Activated CD4-positive, alpha-beta T cell treated with anti-CD3 and anti-CD28 coated beads, Interleukin-2, amount 10 ng/mL, durations not matched to agents 7 days and 5 days (primary cell): ENCODE measurements at regions not wholly inside any gene's neighbourhood (a gene's known extent, or its start where the extent isn't known, plus 50 kb on each side); places are given as distances from the start of the nearest gene placed in this dataset.
"Not testable (repeated sequence)": the region's sequence is repeated elsewhere in the genome, so short reads cannot be mapped to it uniquely, and the experiment has no call there.

Experiments used
- CTCF ChIA-PET: fragments of 350-600 bp; sonication (Branson Sonifier 250); formaldehyde crosslinking; loops from one replicate; lab custom pipeline; 2021; ENCODE audit warnings: antibody characterized with exemption; lab: Charles Lee
- POLR2A ChIA-PET: fragments of 350-600 bp; sonication (Branson Sonifier 250); formaldehyde crosslinking; loops from one replicate; lab custom pipeline; 2021; ENCODE audit warnings: antibody characterized with exemption; lab: Charles Lee
- DNase-seq: peaks from one replicate; pipeline ENCODE4 v3.0.0-alpha.2; 2020
- H3K27ac Mint-ChIP-seq: one replicate; pipeline ENCODE4 v1.8.0; 2021; ENCODE audit warnings: mild to moderate bottlenecking, moderate library complexity, mixed read lengths
- H3K27me3 Mint-ChIP-seq: one replicate; pipeline ENCODE4 v1.8.0; 2021; ENCODE audit warnings: mixed read lengths
- H3K36me3 Mint-ChIP-seq: one replicate; pipeline ENCODE4 v1.8.0; 2021; ENCODE audit warnings: low read depth, mixed read lengths
- H3K4me1 Mint-ChIP-seq: one replicate; pipeline ENCODE4 v1.8.0; 2021; ENCODE audit warnings: mixed read lengths
- H3K4me3 Mint-ChIP-seq: one replicate; pipeline ENCODE4 v1.8.0; 2021; ENCODE audit warnings: mild to moderate bottlenecking, moderate library complexity, mixed read lengths
- H3K9me3 Mint-ChIP-seq: one replicate; pipeline ENCODE4 v1.8.0; 2021; ENCODE audit warnings: mixed read lengths

DNA sequence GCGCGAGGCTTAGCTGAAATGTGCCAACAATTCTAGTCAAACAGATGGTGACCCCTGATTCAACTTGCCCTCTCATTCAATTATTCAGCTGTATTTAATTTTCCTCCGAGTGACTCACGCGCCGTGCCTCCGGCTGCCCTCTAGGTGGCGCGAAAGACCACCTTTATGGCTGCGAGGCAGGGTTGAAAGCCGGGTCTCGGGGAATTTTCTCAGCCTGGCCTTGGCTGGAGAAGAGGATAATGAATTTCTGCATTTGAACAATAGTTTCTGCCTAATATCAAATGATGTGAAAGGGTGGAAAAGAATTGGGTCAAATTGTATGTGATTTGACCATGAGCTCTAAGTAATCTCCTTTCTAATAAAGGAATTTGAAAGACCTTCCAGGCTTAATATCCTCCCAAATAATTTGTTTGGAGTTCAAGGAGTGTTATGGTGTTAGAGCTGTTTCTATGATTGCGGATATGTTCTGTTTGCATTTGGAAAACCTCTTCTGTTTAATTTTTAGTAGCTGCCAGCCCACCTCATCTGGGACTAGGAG is 310.9 kb downstream of the ZNF536 start:
- no peaks in the 10 kb centered on the region for H3K9me3 Mint-ChIP-seq
- H3K27ac Mint-ChIP-seq, result no peak overlapping the region
- H3K4me3 Mint-ChIP-seq, result no peak overlapping the region
- ChIA-PET POLR2A (no interaction called here), CTCF (interaction anchor here (0.6 to 1.2 kb wide), 7 partner anchors 9 to 1542 kb away, joined by 3 to 4 read pairs (median 3); no protein-coding TSS in a partner anchor)
- no peaks in the 10 kb centered on the region for H3K4me1 Mint-ChIP-seq
- peak; percentile 49 for DNase-seq
- peaks cover 9% of the 10 kb centered on the region for H3K27me3 Mint-ChIP-seq
- H3K36me3 Mint-ChIP-seq, result no peaks in the 10 kb centered on the region

DNA sequence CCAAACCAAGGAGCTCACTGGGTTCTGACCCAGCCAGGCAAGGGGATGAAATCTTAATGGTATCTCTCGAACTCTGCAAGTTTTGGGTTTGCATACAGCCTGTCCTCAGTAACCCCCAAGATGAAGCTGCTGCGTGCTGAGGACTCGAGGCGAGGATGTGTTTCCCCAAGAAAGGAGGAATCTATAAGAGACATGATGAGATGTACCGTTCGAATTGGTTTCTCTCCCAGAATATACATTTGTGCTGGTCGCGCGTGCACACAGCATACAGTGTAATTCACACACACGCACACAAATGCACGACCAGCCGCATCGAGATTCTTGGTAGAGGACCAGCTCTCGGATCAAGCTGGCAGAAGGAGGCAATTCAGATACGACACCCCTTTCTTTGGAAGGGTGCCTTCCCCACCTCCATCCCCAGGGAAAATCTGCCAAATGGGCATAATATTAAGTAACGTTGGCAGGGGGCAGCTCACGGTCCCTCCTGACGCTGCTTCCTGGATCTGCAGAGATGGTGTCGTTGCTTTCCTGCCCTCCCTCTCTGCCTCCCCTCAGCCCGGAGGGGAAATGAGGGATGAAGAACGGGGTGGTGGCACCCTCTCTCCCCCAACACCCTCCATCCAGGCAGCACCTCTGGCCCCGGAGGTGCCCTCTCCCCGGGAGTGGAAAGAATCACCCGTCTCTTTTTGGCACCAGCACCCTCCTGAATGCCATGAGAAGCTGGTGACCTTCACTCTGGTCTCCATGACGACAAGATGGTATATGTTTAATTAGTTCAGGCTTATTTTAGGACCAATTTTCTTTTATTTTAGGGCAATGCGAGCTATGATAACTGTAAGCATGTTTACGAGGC is 310.2 kb downstream of the ZNF536 start:
- no peaks in the 10 kb centered on the region for H3K36me3 Mint-ChIP-seq
- no peaks in the 10 kb centered on the region for H3K4me1 Mint-ChIP-seq
- peaks cover 7% of the 10 kb centered on the region for H3K27me3 Mint-ChIP-seq
- DNase-seq, result no peak
- ChIA-PET POLR2A (no interaction called here), CTCF (interaction anchor here (0.6 to 1.2 kb wide), 7 partner anchors 8 to 1542 kb away, joined by 3 to 4 read pairs (median 3); no protein-coding TSS in a partner anchor)
- no peak overlapping the region for H3K27ac Mint-ChIP-seq
- no peak overlapping the region for H3K4me3 Mint-ChIP-seq
- H3K9me3 Mint-ChIP-seq, result no peaks in the 10 kb centered on the region

DNA sequence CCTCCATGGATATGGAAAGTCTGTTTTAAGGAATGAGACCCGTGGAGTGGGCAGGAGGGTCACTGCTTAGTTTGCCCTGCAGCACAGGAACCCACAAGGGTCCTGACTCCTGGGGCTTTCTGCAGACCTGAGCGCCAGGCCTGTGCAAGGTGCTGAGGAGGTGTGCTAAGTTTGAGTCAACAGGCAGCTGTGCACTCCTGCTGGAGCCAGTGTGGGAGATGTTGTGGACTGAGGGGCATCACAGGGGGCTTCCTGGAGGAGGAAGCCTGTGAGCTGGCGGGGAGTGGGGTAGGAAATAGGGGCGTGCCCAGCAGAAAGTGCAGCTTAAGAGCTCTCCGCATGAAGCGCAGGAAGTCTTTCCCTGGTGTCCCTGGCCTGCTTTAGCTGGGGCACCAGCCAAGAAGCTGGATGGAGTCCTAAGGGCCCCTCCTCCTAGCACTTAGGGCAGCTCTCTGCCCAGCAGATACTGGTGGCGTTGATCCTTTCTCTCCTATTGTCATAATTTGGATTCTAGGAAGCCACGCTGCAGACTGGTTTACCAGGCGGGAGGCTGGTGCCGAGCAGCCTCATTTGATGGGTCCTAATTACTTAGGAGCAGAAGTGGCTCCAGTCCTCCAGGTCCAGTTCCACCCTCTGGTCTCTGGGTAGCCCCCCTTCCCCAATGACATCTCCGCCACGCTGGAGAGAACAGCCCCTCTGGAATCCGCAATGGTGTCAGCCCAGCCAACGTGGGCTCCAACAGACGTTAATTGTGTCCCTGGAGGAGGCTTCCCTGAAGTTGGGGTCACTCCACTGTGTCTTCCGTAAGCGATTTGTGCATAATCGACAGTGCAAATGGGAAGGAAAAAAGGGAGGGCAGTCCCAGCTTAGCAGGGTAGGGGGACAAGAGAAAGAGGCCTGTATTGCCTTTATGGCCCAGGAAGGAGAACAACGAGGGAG is 309.2 kb downstream of the ZNF536 start:
- no peaks in the 10 kb centered on the region for H3K9me3 Mint-ChIP-seq
- no peak for DNase-seq
- no peaks in the 10 kb centered on the region for H3K4me1 Mint-ChIP-seq
- H3K4me3 Mint-ChIP-seq, result no peak overlapping the region
- H3K27ac Mint-ChIP-seq, result no peak overlapping the region
- no peaks in the 10 kb centered on the region for H3K36me3 Mint-ChIP-seq
- CTCF ChIA-PET, result interaction anchor here (0.6 kb wide), 1 partner anchor 36 kb away, joined by 4 read pairs; no protein-coding TSS in a partner anchor
- peaks cover 5% of the 10 kb centered on the region for H3K27me3 Mint-ChIP-seq
- POLR2A ChIA-PET, result no interaction called here

DNA sequence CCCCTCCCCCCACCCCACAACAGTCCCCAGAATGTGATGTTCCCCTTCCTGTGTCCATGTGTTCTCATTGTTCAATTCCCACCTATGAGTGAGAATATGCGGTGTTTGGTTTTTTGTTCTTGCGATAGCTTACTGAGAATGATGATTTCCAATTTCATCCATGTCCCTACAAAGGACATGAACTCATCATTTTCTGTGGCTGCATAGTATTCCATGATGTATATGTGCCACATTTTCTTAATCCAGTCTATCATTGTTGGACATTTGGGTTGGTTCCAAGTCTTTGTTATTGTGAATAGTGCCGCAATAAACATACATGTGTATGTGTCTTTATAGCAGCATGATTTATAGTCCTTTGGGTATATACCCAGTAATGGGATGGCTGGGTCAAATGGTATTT is 308.2 kb downstream of the ZNF536 start:
- H3K36me3 Mint-ChIP-seq, H3K27ac Mint-ChIP-seq, DNase-seq, POLR2A ChIA-PET, H3K9me3 Mint-ChIP-seq, CTCF ChIA-PET, H3K27me3 Mint-ChIP-seq, H3K4me3 Mint-ChIP-seq, H3K4me1 Mint-ChIP-seq: not testable (repeated sequence)

DNA sequence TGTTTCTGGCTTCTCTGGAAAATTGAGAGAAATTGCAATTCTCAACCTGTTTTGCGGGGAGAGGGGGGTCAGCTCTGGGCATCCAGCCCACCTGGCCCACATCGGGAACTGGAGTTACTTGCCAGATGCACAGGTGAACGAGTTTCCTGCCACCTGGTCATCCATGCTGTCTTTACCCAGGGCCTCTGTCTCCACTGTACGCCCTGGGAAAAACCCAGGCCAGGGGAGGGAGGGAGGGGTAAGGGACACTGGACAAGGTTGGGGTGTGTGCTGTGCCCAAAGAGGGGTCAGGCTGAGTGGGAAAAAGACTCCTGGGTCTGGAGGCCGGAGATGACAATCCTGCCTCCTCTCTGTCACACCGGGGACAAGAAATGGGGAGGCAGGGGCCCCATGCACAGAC is 307.6 kb downstream of the ZNF536 start:
- DNase-seq, result no peak
- ChIA-PET POLR2A (no interaction called here), CTCF (no interaction called here)
- no peaks in the 10 kb centered on the region for H3K9me3 Mint-ChIP-seq
- no peak overlapping the region for H3K4me3 Mint-ChIP-seq
- no peaks in the 10 kb centered on the region for H3K4me1 Mint-ChIP-seq
- H3K36me3 Mint-ChIP-seq, result no peaks in the 10 kb centered on the region
- no peak overlapping the region for H3K27ac Mint-ChIP-seq
- H3K27me3 Mint-ChIP-seq, result peaks cover 5% of the 10 kb centered on the region

DNA sequence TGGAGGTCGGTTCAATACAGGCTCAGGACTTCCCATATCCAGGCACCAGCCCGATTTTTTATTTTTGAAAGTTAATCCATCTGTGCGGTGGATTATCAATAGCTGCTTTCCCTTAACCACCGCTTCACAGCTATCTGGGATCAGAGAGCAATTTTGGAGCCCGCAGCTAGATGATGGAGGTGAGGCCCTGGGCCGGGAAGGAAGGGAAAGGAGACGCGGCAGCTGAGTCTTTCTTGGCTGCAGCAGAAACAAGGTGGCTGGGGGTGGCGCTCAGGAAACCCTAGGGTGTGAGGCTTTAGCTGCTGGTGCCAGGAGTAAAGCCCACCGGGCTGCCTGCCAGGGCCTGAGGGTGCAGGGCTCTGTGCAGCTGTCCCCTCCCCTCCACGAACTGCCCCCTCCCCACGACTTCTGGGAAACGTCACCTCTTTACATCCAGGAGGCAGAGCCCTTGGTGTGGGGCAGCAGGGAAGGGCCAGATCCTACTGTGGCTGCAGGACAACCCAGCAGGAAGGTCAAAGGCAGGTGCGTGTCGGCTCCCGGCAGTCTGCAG is 307.0 kb downstream of the ZNF536 start:
- Mint-ChIP-seq H3K36me3 (no peaks in the 10 kb centered on the region), H3K27me3 (peaks cover 5% of the 10 kb centered on the region), H3K4me3 (no peak overlapping the region), H3K4me1 (no peaks in the 10 kb centered on the region), H3K9me3 (no peaks in the 10 kb centered on the region), H3K27ac (no peak overlapping the region)
- no peak for DNase-seq
- CTCF ChIA-PET, result no interaction called here
- POLR2A ChIA-PET, result no interaction called here

DNA sequence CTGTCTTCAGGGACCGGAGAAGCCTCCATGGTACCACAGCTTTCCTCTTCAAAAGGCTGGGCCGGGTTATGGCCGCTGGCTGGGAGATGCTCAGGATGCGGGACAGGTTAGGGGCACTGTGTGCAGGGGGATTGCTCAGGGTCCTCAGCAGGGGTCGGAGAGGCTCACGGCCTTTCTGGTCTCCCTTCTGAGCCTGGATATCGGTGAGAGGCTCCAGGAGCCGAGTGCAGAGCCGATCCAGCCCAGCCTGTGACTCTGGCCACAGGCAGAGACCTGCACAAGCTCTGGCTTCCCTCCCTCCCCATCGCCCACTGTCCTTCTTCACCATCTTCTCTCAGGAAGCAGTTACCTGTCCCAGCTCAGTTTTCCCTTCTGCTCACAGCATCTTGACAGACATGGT is 306.0 kb downstream of the ZNF536 start:
- H3K4me1 Mint-ChIP-seq, result no peaks in the 10 kb centered on the region
- POLR2A ChIA-PET, result no interaction called here
- no peak for DNase-seq

DNA sequence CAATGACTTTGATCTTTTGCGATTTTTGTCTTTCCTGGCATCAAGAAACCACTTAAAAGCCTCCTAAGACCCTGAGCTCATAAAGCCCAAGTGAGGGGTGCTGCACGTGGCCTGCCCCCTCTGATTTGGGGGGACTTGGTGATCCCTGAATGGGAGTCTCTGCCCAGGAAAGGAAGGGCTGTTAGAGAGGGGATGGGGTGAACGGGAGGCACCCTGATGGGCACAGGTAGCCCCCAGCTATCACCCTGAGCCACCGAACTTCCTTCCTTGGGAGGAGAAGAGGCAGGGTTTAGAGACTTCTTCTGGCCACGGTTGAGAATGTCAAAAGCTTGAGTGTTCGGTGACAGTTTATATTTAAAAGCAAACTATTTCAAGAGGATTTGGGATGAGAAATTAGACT is 305.5 kb downstream of the ZNF536 start:
- Mint-ChIP-seq H3K27ac (no peak overlapping the region), H3K4me1 (no peaks in the 10 kb centered on the region), H3K36me3 (no peaks in the 10 kb centered on the region), H3K27me3 (no peaks in the 10 kb centered on the region), H3K4me3 (no peak overlapping the region), H3K9me3 (no peaks in the 10 kb centered on the region)
- no peak for DNase-seq
- ChIA-PET POLR2A (no interaction called here), CTCF (no interaction called here)

More for the DNA sequence above, 306.0 kb downstream of the ZNF536 start:
- H3K27ac Mint-ChIP-seq, result no peak overlapping the region
- no peak overlapping the region for H3K4me3 Mint-ChIP-seq
- CTCF ChIA-PET, result no interaction called here
- H3K9me3 Mint-ChIP-seq, result no peaks in the 10 kb centered on the region
- H3K36me3 Mint-ChIP-seq, result no peaks in the 10 kb centered on the region
- H3K27me3 Mint-ChIP-seq, result no peaks in the 10 kb centered on the region

DNA sequence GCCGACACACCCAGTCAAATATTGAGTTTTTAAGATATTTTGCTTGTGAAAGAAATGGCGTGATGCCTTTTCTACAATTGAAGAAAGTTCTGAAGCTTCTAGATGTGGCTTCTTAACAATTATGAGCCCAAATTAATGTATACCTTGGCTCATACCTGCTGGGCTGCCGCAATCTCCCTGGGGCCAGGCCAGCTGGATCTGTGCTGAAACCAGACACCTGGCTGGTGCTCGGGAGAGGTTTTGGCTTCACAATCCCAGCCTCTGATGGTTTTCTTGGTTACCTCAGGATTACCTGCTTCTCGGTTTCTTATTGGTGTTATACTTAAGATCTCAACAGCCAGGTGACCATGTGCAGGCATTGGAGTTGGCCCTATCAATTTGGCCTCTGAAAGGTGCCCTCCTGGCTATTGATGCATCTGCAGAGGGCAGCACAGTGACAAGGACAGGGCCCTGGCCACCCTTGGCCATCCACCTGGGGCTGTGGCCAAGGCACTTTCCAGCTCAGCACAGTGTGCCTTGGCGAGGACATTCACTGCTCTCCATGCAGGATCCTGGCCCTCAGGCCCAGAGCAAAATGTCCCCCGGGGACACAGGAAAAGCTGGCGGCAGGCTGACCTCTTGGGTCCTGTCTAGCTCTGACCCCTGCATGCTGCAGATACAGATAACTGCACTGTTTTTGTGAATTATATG is 305.0 kb downstream of the ZNF536 start:
- no peaks in the 10 kb centered on the region for H3K9me3 Mint-ChIP-seq
- no peak for DNase-seq
- ChIA-PET CTCF (no interaction called here), POLR2A (no interaction called here)
- H3K27ac Mint-ChIP-seq, result no peak overlapping the region
- no peaks in the 10 kb centered on the region for H3K27me3 Mint-ChIP-seq
- H3K4me1 Mint-ChIP-seq, result no peaks in the 10 kb centered on the region
- no peak overlapping the region for H3K4me3 Mint-ChIP-seq
- no peaks in the 10 kb centered on the region for H3K36me3 Mint-ChIP-seq

DNA sequence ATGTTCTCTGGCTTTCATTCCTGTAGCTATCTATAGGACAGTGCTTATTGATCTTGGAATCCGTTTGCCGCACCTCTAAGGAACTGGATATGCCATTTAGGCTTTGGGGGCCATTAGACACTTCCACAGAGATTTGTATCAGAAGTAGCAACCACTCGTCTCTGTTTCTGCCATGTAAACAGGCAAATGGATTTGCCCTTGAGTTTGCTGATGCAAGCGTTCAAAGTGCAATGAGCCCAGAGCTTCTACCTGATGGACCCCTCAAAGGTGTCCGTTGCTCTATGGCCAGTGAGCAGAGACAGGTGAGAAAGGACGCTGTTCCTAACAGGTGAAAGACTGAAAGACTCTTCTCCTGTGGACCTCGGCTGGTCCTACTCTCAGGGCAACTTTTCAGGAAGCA is 302.9 kb downstream of the ZNF536 start:
- Mint-ChIP-seq H3K4me3 (no peak overlapping the region), H3K27ac (no peak overlapping the region), H3K27me3 (no peaks in the 10 kb centered on the region), H3K4me1 (no peaks in the 10 kb centered on the region), H3K9me3 (no peaks in the 10 kb centered on the region), H3K36me3 (no peaks in the 10 kb centered on the region)
- DNase-seq, result no peak
- ChIA-PET POLR2A (no interaction called here), CTCF (interaction anchor here (0.6 kb wide), 1 partner anchor 1947 kb away, joined by 3 read pairs; no protein-coding TSS in a partner anchor)

DNA sequence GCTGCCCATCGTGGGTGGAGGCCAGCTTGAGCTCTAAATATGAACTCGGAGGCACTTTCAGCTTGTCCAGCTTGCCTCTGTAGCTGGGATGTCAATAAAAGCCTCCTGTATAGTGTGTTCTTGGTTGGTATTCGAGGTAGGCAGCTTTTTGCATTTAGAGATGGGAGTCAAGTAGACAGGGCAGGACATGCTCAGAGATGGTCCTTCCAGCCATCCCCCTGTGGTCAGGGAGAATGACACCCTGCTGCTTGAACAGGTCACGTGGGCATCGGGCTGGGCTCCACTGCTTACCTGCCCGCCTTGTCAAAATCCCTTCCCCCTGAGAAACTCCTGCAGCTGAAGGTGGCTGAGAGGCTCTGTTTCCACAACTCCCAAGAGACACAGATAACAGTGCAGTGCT is 302.5 kb downstream of the ZNF536 start:
- Mint-ChIP-seq H3K4me1 (no peaks in the 10 kb centered on the region), H3K4me3 (no peak overlapping the region), H3K9me3 (no peaks in the 10 kb centered on the region), H3K27me3 (no peaks in the 10 kb centered on the region), H3K36me3 (no peaks in the 10 kb centered on the region), H3K27ac (no peak overlapping the region)
- ChIA-PET CTCF (interaction anchor here (1.3 kb wide), 1 partner anchor 8 kb away, joined by 4 read pairs; no protein-coding TSS in a partner anchor), POLR2A (no interaction called here)
- DNase-seq, result no peak

DNA sequence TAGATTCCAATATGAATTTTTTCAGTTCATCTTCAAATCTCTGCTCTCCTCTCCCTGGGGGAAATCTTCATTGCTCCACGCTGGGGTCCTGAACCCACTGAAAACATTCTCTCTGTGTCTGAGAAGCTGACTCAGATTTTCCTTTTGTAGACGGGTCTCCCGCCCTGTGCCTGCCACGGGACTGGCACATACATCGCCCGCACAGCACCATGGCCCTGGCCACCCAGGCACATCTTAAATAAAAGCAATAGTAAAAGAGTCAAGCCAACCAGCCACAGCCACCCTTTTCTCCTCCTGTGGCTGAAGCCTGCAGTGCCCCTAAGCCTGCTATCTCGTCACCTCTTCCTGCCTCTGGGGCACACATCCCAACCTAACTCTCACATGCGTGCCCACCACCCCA is 301.2 kb downstream of the ZNF536 start:
- POLR2A ChIA-PET, result no interaction called here
- Mint-ChIP-seq H3K4me1 (no peaks in the 10 kb centered on the region), H3K27ac (no peak overlapping the region), H3K27me3 (no peaks in the 10 kb centered on the region), H3K9me3 (no peaks in the 10 kb centered on the region), H3K36me3 (no peaks in the 10 kb centered on the region), H3K4me3 (no peak overlapping the region)
- CTCF ChIA-PET, result no interaction called here
- no peak for DNase-seq
